GM23248 (cell line): ENCODE measurements at regions not wholly inside any gene's neighbourhood (a gene's known extent, or its start where the extent isn't known, plus 50 kb on each side); places are given as distances from the start of the nearest gene placed in this dataset.

ENCODE experiments used
- DNase-seq: peaks from one replicate; pipeline ENCODE4 v3.0.0-alpha.2; 2015
- H2AFZ ChIP-seq: fragments of 200-600 bp; sonication (generic); 2 replicates; pipeline ENCODE4 v1.6.1; 2016; ENCODE audit warnings: antibody characterized with exemption
- H3F3A ChIP-seq: fragments of 200-600 bp; sonication (generic); 2 replicates; pipeline ENCODE4 v1.6.1; 2016; ENCODE audit warnings: mild to moderate bottlenecking, antibody characterized with exemption, mixed run types; ENCODE audit not compliant: insufficient read depth
- H3K27ac ChIP-seq: fragments of 200-600 bp; sonication (generic); 2 replicates; pipeline ENCODE4 v1.5.1; 2016; ENCODE audit warnings: mild to moderate bottlenecking
- H3K27me3 ChIP-seq: fragments of 200-600 bp; sonication (generic); replicated peaks from 2 replicates; pipeline ENCODE4 v1.6.1; 2016; ENCODE audit warnings: mild to moderate bottlenecking; ENCODE audit not compliant: insufficient read depth
- H3K36me3 ChIP-seq: fragments of 200-600 bp; sonication (generic); 2 replicates; pipeline ENCODE4 v1.6.1; 2016; ENCODE audit warnings: low read depth, mild to moderate bottlenecking
- H3K4me1 ChIP-seq: fragments of 200-600 bp; sonication (generic); 2 replicates; pipeline ENCODE4 v1.6.1; 2016; ENCODE audit warnings: mild to moderate bottlenecking; ENCODE audit not compliant: insufficient read depth
- H3K4me2 ChIP-seq: fragments of 200-600 bp; sonication (generic); one replicate; pipeline ENCODE4 v1.6.1; 2016; ENCODE audit warnings: mild to moderate bottlenecking; ENCODE audit not compliant: unreplicated experiment
- H3K4me3 ChIP-seq: fragments of 200-600 bp; sonication (generic); 2 replicates; pipeline ENCODE4 v1.5.1; 2016; ENCODE audit warnings: mild to moderate bottlenecking
- H3K79me2 ChIP-seq: fragments of 200-600 bp; sonication (generic); 2 replicates; pipeline ENCODE4 v1.6.1; 2016; ENCODE audit warnings: mild to moderate bottlenecking; ENCODE audit not compliant: insufficient read depth
- H3K9ac ChIP-seq: fragments of 200-600 bp; sonication (generic); 2 replicates; pipeline ENCODE4 v1.6.1; 2016; ENCODE audit warnings: mild to moderate bottlenecking
- H3K9me2 ChIP-seq: fragments of 200-600 bp; sonication (generic); 2 replicates; pipeline ENCODE4 v1.6.1; 2016; ENCODE audit warnings: mixed run types, mild to moderate bottlenecking, moderate library complexity; ENCODE audit not compliant: insufficient read depth
- H3K9me3 ChIP-seq: fragments of 200-600 bp; sonication (generic); one replicate; pipeline ENCODE4 v1.6.1; 2017; ENCODE audit warnings: low read depth
- H4K20me1 ChIP-seq: fragments of 200-600 bp; sonication (generic); 2 replicates; pipeline ENCODE4 v1.6.0; 2016; ENCODE audit not compliant: insufficient read depth
- EZH2 ChIP-seq: fragments of 200-600 bp; sonication (generic); IDR thresholded peaks from 2 replicates; pipeline ENCODE4 v1.6.1; 2018; ENCODE audit warnings: antibody characterized with exemption, mild to moderate bottlenecking; ENCODE audit not compliant: insufficient read depth, poor library complexity, severe bottlenecking
- EZH2phosphoT487 ChIP-seq: fragments of 200-600 bp; sonication (generic); IDR thresholded peaks from 2 replicates; pipeline ENCODE4 v1.6.1; 2018; ENCODE audit warnings: antibody characterized with exemption, moderate library complexity, mild to moderate bottlenecking, low read depth; ENCODE audit not compliant: insufficient read depth
- WGBS, 2 experiments: methylation state at CpG; one replicate each; pipeline ENCODE4 v1.1.6; 2015 to 2017; ENCODE audit warnings: low lambda C conversion rate in 2 of 2, low coverage in 1 of 2; ENCODE audit errors: missing lambda C conversion rate in 2 of 2; 5-methylcytosine and 5-hydroxymethylcytosine counted together
- in situ Hi-C: fragments of 300-500 bp; cut with MboI; formaldehyde crosslinking; loops from 2 replicates; pipeline ENCODE4 v1.15.0; 2020

DNA sequence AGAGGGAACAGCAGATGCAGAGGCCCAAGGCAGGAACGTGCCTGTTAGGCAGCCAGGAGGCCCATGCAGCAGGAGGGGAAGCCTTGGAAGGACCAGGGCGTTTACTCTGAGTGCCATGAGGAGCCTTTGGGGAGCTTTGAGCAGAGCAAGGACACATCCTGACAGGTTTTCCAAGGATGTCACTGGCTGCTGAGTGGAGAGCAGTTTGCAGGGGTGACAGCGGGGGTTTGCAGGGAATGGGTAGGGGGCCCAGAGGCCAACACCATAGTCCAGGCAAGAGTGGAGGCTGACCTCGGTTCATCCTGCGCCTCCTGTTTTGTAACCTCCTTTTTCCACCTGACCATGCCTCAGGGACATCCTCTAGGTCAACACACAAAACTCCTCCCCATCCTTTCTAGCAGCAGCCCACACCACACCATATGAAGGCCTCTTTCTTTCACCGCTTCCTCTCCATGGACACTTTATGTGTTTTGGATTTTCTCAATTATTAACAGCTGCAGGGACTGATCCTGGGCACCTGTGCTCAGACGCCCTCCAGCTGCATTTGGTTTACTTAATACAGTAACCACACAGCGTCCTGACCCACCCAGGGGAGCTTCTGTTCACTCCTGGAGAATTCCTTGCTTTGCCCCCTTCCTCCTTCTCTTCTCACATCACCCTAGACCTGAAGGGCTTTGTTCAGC, 528.5 kb downstream of the MATN1 start:
- in situ Hi-C loops, result no loop called here
- Histone ChIP-seq H3K4me3 (no peak overlapping the region), H3K9me3 (no peaks in the 10 kb centered on the region), H3K36me3 (no peaks in the 10 kb centered on the region), H4K20me1 (no peaks in the 10 kb centered on the region), H3K79me2 (no peaks in the 10 kb centered on the region), H3K4me2 (no peak overlapping the region), H3K9ac (no peak overlapping the region), H3K9me2 (no peaks in the 10 kb centered on the region), H3F3A (no peaks in the 10 kb centered on the region), H3K4me1 (peaks cover 14% of the 10 kb centered on the region), H2AFZ (no peak overlapping the region), H3K27me3 (no peaks in the 10 kb centered on the region), H3K27ac (no peak overlapping the region)
- TF ChIP-seq EZH2phosphoT487 (no peak), EZH2 (no peak)
- DNase-seq, result no peak
- WGBS, 2 experiments, result 54 to 61% methylated on average over 7 to 8 of the region's 8 CpGs

- Histone ChIP-seq H3K36me3 (no peaks in the 10 kb centered on the region), H3K9ac (no peak overlapping the region), H3K27me3 (no peaks in the 10 kb centered on the region), H3F3A (no peaks in the 10 kb centered on the region), H4K20me1 (no peaks in the 10 kb centered on the region), H3K27ac (no peak overlapping the region), H3K9me3 (no peaks in the 10 kb centered on the region), H3K4me1 (peaks cover 14% of the 10 kb centered on the region), H2AFZ (no peak overlapping the region), H3K79me2 (no peaks in the 10 kb centered on the region), H3K4me3 (no peak overlapping the region), H3K4me2 (no peak overlapping the region), H3K9me2 (no peaks in the 10 kb centered on the region)
- 19 to 20% methylated on average over 6 of the region's 6 CpGs for WGBS, 2 experiments
- DNase-seq, result no peak
- TF ChIP-seq EZH2, result no peak
- TF ChIP-seq EZH2phosphoT487, result no peak
- in situ Hi-C loops, result no loop called here
Observed at GRCh38 chr1:30194046-30194619, 529.3 kb downstream of the MATN1 start.

DNA sequence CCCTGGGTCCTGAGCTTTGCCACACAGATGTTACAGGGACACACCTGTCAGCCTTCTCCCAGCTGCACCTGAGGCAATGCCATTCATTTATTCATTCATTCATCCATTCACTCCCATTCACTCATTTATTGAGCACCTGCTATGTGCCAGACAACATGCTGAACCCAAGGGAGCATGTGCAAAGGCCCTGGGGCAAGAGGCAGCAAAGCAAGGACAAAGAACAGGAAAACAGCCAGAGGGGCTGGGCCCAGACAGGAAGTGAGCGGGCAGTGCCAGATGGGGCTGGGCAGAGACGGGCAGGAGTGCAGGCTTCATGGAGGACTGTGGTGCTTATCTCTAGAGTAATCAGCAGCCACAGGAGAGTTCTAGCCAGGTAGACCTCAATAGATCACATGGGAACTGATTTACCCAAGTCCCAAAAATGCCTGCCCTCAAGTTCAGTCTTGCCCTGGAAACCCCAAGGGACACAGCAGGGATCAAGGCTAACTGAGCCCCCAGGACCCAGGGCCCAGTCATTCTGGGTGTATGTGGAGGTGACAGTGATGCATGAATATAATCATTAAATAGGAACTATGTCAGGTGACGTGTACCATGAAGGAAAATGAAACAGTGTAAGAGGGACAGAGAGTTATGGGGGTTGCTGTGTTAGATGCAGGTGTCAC, 530.3 kb downstream of the MATN1 start:
- Histone ChIP-seq H3K9me2 (no peaks in the 10 kb centered on the region), H3K4me3 (no peak overlapping the region), H3K27ac (no peak overlapping the region), H3K9ac (no peak overlapping the region), H3K4me2 (no peak overlapping the region), H3K36me3 (no peaks in the 10 kb centered on the region), H3K4me1 (peaks cover 14% of the 10 kb centered on the region), H3F3A (no peaks in the 10 kb centered on the region), H2AFZ (no peak overlapping the region), H4K20me1 (no peaks in the 10 kb centered on the region), H3K27me3 (no peaks in the 10 kb centered on the region), H3K79me2 (no peaks in the 10 kb centered on the region), H3K9me3 (no peaks in the 10 kb centered on the region)
- DNase-seq, result no peak
- TF ChIP-seq EZH2, result no peak
- no peak for TF ChIP-seq EZH2phosphoT487
- 53 to 55% methylated on average over 3 of the region's 3 CpGs for WGBS, 2 experiments
- in situ Hi-C loops, result no loop called here

GRCh38 chr1:30191154-30191702, 532.2 kb downstream of the MATN1 start:
- H3K4me2 ChIP-seq, result no peak overlapping the region
- in situ Hi-C loops, result no loop called here
- no peaks in the 10 kb centered on the region for H3K36me3 ChIP-seq
- no peaks in the 10 kb centered on the region for H3F3A ChIP-seq
- no peaks in the 10 kb centered on the region for H3K9me2 ChIP-seq
- H3K79me2 ChIP-seq, result no peaks in the 10 kb centered on the region
- no peaks in the 10 kb centered on the region for H3K9me3 ChIP-seq
- WGBS, 2 experiments, result 0 to 30% methylated on average over 1 to 2 of the region's 2 CpGs
- H3K27ac ChIP-seq, result peak overlapping the region; percentile 39
- no peak overlapping the region for H3K4me3 ChIP-seq
- TF ChIP-seq EZH2, result no peak
- no peak for TF ChIP-seq EZH2phosphoT487
- H3K4me1 ChIP-seq, result peaks cover 5% of the 10 kb centered on the region
- no peak overlapping the region for H3K9ac ChIP-seq
- H2AFZ ChIP-seq, result peak overlapping the region; percentile 40; the same call in 1 of the 2 replicates
- peak; percentile 95 for DNase-seq
- no peaks in the 10 kb centered on the region; the same call in 1 of the 2 replicates for H3K27me3 ChIP-seq
- no peaks in the 10 kb centered on the region for H4K20me1 ChIP-seq
